Smooth muscle cell (in vitro differentiated cells): ENCODE measurements at regions not wholly inside any gene's neighbourhood (a gene's known extent, or its start where the extent isn't known, plus 50 kb on each side); places are given as distances from the start of the nearest gene placed in this dataset.

Experiments used
- DNase-seq: peaks from one replicate; lab custom pipeline; 2025; ENCODE audit not compliant: unreplicated experiment; lab: John Stamatoyannopoulos, UW
- H2AFZ ChIP-seq: fragments of 200-600 bp; sonication (generic); 2 replicates; pipeline ENCODE4 v1.6.0; 2016; ENCODE audit warnings: antibody characterized with exemption, low read depth, mild to moderate bottlenecking
- H3F3A ChIP-seq: fragments of 200-600 bp; sonication (generic); 2 replicates; pipeline ENCODE4 v1.6.0; 2017; ENCODE audit warnings: antibody characterized with exemption, low read depth
- H3K27ac ChIP-seq: fragments of 200-600 bp; sonication (generic); 2 replicates; pipeline ENCODE4 v1.5.1; 2016; ENCODE audit warnings: low read depth, mild to moderate bottlenecking
- H3K27me3 ChIP-seq: fragments of 200-600 bp; sonication (generic); 2 replicates; pipeline ENCODE4 v1.6.1; 2016; ENCODE audit warnings: low read depth, mild to moderate bottlenecking
- H3K36me3 ChIP-seq: fragments of 200-600 bp; sonication (generic); 2 replicates; pipeline ENCODE4 v1.5.1; 2016; ENCODE audit warnings: low read depth
- H3K4me1 ChIP-seq: fragments of 200-600 bp; sonication (generic); 2 replicates; pipeline ENCODE4 v1.5.1; 2016; ENCODE audit warnings: low read depth
- H3K4me2 ChIP-seq: fragments of 200-600 bp; sonication (generic); 2 replicates; pipeline ENCODE4 v1.6.0; 2016; ENCODE audit warnings: mild to moderate bottlenecking
- H3K4me3 ChIP-seq: fragments of 200-600 bp; sonication (generic); 2 replicates; pipeline ENCODE4 v1.5.1; 2016; ENCODE audit warnings: mild to moderate bottlenecking
- H3K79me2 ChIP-seq: fragments of 200-600 bp; sonication (generic); 2 replicates; pipeline ENCODE4 v1.6.0; 2016; ENCODE audit warnings: low read depth, mild to moderate bottlenecking
- H3K9ac ChIP-seq: fragments of 200-600 bp; sonication (generic); 2 replicates; pipeline ENCODE4 v1.6.0; 2016; ENCODE audit warnings: low read depth
- H3K9me3 ChIP-seq: fragments of 200-600 bp; sonication (generic); replicated peaks from 2 replicates; pipeline ENCODE4 v1.5.1; 2016; ENCODE audit warnings: low read depth
- H4K20me1 ChIP-seq: fragments of 200-600 bp; sonication (generic); 2 replicates; pipeline ENCODE4 v1.6.0; 2016; ENCODE audit warnings: low read depth
- CTCF ChIP-seq: fragments of 200-600 bp; sonication (generic); IDR thresholded peaks from 2 replicates; pipeline ENCODE4 v1.5.1; 2017; ENCODE audit warnings: borderline replicate concordance, mild to moderate bottlenecking, antibody characterized with exemption; ENCODE audit not compliant: insufficient read depth, poor library complexity, severe bottlenecking
- WGBS: methylation state at CpG from one replicate; pipeline ENCODE4 v1.1.7; 2016; ENCODE audit warnings: low lambda C conversion rate; 5-methylcytosine and 5-hydroxymethylcytosine counted together

DNA sequence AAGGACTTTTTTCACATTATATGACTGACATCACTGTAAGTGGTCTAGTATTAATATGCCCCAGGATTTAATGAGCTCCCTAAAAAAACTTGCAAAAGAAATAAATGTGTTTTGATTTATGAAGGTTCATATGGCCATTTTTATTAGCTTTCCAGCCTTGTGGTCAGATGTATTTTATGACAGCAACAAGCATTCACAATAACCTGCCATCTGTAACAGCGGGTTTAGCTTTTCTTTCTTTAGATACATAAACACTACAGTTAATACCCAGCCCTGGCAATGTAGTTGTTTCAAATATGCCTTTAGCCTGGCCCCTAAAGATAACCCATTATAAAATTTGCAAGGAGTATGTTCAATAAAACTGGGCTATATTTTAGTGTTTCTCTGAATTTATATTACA lies 1063.8 kb downstream of the SOCS6 start:
- no peaks in the 10 kb centered on the region for H3K4me1 ChIP-seq
- WGBS = 86% methylated on average over 1 of the region's 1 CpG

DNA sequence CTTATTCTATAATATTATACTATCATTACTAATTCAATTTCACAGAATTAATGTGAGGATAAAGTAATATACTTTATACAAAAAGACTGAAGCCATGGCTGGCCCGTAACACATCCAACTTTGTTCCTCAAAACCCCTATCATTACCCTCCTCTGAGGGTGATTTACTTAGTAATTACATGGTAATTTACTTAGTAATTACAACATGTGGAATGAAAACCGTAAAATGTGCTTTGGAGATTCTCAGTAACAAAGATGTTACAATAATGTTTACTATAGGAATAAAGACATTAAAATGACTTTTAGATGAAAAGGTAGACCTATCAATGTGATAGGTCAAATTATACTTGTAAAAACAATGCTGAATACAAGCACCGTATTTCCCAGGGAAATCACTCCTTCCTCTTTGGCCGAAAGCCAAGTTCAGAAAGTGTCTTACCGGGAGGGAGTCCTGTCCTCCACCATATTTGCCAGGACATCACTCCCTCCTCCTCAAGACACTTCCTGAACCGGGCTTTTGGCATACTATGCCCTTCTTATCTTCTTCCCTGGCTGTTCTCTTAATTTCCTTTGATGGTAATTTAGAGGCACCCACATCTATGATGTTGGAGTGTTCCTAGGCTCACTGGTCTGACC lies 1047.8 kb downstream of the SOCS6 start:
- 76% methylated on average over 6 of the region's 6 CpGs for WGBS
- Histone ChIP-seq H3K9me3 (no peaks in the 10 kb centered on the region), H3K36me3 (no peaks in the 10 kb centered on the region), H3K27me3 (no peaks in the 10 kb centered on the region), H3K4me3 (no peak overlapping the region), H3K4me1 (no peaks in the 10 kb centered on the region), H4K20me1 (no peaks in the 10 kb centered on the region), H3F3A (no peaks in the 10 kb centered on the region), H3K4me2 (no peak overlapping the region), H2AFZ (no peak overlapping the region), H3K27ac (no peak overlapping the region), H3K9ac (no peak overlapping the region), H3K79me2 (no peaks in the 10 kb centered on the region)
- no peak for DNase-seq
- no peak for TF ChIP-seq CTCF

More for the DNA sequence above, 1063.8 kb downstream of the SOCS6 start:
- H3K4me3 ChIP-seq = no peak overlapping the region
- no peak overlapping the region for H2AFZ ChIP-seq
- H3K27me3 ChIP-seq = no peaks in the 10 kb centered on the region
- no peaks in the 10 kb centered on the region for H3K36me3 ChIP-seq
- no peaks in the 10 kb centered on the region for H3K9me3 ChIP-seq
- H3K4me2 ChIP-seq = no peak overlapping the region
- H3K9ac ChIP-seq = no peak overlapping the region
- no peak for DNase-seq
- H4K20me1 ChIP-seq = no peaks in the 10 kb centered on the region
- no peaks in the 10 kb centered on the region for H3F3A ChIP-seq
- H3K79me2 ChIP-seq = no peaks in the 10 kb centered on the region
- no peak overlapping the region for H3K27ac ChIP-seq
- no peak for TF ChIP-seq CTCF

DNA sequence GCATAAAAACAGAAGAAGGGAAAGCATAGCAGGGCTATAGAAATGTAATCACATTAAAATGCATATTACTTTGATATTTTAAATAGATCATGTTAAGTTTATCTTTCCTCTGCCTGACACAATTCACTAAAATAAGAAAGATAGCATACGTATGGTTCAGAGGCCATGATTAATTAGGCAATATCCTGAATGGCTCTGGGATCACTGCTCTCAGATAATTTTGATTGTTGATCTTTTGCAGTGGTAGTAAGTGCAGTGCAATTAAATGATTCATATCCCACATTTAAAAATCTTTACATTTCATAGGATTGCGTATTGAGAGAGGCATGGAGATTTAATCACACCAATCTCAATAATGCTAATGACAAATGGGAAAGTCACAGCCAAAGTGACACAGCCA lies 1040.7 kb downstream of the SOCS6 start:
- Histone ChIP-seq H3K27me3 (no peaks in the 10 kb centered on the region), H3K4me2 (no peak overlapping the region), H4K20me1 (no peaks in the 10 kb centered on the region), H3F3A (no peaks in the 10 kb centered on the region), H3K79me2 (no peaks in the 10 kb centered on the region), H3K4me3 (no peak overlapping the region), H3K9ac (no peak overlapping the region), H3K4me1 (no peaks in the 10 kb centered on the region), H2AFZ (no peak overlapping the region), H3K36me3 (no peaks in the 10 kb centered on the region), H3K9me3 (no peaks in the 10 kb centered on the region), H3K27ac (no peak overlapping the region)
- WGBS = 77% methylated on average over 2 of the region's 2 CpGs
- TF ChIP-seq CTCF = no peak
- DNase-seq = no peak

DNA sequence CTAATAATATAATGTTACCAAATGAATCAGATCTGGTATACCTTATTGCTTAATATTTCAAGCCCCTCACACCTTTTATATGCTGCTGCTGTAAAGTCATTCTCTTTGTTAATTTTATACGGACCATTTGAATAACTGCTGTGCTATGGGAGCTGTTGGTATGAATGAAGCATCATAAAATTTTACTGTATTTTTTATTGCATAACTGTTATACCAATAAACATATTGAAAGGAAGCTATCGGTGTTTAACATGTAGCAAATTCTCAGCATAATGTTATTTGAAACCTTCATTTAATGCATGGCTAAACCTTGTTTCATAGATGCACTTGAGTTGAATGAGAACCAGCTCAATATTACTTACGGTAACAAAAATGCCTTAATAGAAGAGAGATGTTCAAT lies 1040.3 kb downstream of the SOCS6 start:
- Histone ChIP-seq H3K9ac (no peak overlapping the region), H3K4me2 (no peak overlapping the region), H4K20me1 (no peaks in the 10 kb centered on the region), H2AFZ (no peak overlapping the region), H3K9me3 (no peaks in the 10 kb centered on the region), H3F3A (no peaks in the 10 kb centered on the region), H3K79me2 (no peaks in the 10 kb centered on the region), H3K4me3 (no peak overlapping the region), H3K4me1 (no peaks in the 10 kb centered on the region), H3K27ac (no peak overlapping the region), H3K27me3 (no peaks in the 10 kb centered on the region), H3K36me3 (no peaks in the 10 kb centered on the region)
- 91% methylated on average over 3 of the region's 3 CpGs for WGBS
- no peak for TF ChIP-seq CTCF
- no peak for DNase-seq
